ENCODE measurements at regions not wholly inside any gene's neighbourhood (a gene's known extent, or its start where the extent isn't known, plus 50 kb on each side); places are given as distances from the start of the nearest gene placed in this dataset.
A peak's percentile ranks its signal among the peaks of the same experiment; 100 is the strongest.
"Not testable (repeated sequence)": the region's sequence is repeated elsewhere in the genome, so short reads cannot be mapped to it uniquely, and the experiment has no call there.

DNA sequence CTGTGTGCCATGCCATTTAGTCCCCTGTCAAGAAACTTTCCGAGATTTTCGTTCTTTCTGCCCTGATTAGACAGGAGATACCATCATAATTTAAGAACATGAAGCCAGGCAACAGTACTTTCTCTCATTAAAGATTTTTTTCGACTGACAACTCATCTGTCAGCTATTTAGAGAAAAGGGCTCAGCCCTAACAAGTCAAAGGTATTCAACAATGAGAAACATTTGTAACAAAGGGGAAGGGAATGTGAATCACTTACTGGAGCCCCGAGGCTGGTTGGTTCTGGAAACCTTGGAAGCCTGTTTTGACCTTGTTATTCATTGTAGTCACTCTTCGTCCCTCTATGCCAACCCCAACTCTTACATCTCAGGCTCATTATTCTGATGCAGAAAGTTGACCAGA, 199.4 kb downstream of the SPP2 start:
- DNase-seq: no peak

DNA sequence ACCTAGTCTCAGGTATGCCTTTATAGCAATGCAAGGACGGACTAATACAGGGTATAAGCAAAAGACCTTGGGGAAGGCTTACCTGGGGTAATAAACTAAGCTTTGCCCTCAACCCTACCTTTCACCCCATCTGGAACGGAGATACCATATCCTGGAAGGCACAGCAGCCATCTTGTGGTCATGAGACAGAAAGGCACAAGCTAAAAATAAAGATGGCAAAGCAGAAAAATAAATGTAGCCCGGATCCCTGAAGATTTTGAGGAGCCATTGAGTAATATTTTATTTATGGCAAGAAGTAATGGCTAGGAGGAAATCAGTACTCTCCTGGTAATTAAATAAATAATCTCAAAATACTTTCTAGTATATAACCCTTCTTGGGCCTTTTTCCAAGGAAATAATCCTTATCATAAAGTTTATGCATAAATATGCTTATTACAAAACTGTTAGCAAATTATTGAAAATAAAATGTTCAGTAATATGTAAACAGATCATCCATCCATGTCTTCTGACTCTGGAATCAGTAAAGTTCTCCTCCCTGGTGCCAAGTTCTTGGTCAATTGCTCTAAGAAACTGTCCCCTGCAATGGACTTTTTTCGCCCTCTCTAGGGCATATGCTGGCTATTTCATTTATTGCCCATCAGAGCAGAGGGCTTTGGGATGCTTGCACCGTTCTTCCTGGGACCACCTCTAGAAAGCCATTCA, 198.7 kb downstream of the SPP2 start:
- no peak for DNase-seq

DNA sequence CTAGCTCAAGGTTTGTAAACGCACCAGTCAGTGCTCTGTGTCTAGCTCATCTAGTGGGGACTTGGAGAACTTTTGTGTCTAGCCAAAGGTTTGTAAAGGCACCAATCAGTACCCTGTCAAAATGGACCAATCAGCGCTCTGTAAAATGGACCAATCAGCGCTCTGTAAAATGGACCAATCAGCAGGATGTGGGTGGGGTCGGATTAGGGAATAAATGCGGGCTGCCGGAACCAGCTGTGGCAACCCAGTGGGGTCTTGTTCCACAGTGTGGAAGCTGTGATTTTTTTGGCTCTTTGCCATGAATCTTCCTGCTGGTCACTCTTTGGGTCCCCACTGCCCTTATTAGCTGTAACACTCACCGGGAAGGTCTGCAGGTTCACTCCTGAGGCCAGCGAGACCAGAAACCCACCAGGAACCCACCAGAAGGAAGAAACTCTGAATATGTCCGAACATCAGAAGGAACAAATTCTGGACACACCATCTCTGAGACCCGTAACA, 197.8 kb downstream of the SPP2 start:
- DNase-seq: not testable (repeated sequence)

DNA sequence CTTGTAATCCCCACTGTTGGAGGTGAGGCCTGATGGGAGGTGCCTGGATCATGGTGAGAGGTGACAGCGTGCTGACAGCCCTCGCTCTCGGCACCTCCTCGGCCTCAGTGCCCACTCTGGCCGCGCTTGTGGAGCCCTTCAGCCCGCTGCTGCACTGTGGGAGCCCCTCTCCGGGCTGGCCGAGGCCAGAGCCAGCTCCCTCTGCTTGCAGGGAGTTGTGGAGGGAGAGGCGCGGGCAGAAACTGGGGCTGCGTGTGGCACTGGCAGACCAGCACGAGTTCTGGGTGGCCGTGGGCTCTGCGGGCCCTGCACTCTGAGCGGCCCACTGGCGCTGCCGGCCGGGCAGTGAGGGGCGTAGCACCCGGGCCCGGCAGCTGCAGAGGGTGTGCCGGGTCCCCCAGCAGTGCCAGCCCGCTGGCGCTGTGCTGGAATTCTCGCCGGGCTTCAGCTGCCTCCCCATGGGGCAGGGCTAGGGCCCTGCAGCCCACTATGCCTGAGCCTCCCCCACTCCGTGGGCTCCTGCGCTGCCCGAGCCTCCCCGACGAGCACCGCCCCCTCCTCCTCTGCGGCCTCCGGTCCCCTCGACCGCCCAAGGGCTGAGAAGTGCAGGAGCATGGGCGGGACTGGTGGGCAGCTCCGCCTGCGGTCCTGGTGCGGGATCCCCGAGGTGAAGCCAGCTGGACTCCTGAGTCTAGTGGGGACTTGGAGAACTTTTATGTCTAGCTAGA, 197.1 kb downstream of the SPP2 start:
- DNase-seq: no peak

DNA sequence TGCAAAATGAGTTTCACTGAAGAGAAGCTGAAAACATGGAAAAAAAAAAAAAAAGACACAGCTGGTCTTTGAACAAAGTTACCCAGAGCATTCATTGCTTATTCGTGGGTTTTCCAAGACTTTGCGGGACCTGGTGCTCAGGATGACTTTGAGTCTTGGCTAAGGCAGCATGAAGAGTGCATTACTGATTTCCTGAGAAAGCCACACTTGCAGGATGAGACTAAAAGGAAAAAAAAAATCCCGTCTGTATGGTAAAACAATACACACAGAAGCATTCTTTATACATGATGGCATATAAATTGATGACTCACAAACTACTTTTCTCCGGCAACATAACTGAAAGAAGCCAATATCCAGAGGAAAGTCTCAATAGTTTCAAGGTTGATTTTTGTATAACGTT, 195.4 kb downstream of the SPP2 start:
- DNase-seq: no peak

DNA sequence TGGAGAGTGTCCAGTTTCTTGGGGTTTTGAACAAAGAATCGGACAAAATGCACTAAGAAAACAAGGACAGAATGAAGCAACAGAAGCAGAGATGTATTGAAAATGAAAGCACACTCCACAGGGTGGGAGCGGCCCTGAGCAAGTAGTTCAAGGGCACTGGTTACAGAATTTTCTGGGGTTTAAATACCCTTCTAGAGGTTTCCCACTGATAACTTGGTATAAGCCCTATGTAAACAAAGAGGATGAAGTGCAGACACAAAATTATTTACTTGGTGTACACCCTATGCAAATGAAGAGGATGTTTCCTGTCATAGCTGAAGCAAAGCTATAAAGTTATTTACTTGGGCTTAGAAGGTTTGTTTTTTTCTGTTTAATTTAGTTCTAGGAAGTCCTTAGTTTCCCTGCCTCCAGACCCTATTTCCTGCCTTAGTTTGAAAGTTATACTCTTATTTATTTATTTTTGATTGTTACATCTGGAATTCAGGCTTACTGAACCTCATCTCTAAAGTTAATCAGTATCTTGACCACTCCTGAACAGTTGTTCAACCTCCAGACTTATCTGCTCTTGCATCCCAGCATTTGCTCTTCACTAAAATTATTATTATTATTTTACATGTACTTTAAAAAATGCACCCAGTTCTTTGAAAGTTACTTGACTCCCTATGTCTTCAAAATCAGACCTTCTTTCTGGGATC, 193.5 kb downstream of the SPP2 start:
- DNase-seq: no peak

DNA sequence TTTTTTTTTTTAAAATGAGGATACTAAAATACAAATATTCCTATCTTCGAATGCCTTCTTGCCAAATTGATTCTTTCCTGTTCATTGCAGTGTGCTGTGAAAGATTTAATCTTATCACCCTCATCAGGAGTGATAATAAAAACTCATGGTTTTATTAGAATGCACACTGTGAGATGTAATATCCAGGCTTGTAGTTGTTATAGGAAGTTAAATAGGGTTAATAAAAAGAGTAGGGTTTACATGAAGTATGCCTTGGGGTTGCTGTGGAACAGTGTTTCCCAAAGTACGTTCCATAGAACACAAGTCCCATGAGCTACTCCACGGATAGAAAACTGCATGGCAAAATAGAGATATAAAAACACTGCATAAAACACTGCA, 191.9 kb downstream of the SPP2 start:
- no peak for DNase-seq

DNA sequence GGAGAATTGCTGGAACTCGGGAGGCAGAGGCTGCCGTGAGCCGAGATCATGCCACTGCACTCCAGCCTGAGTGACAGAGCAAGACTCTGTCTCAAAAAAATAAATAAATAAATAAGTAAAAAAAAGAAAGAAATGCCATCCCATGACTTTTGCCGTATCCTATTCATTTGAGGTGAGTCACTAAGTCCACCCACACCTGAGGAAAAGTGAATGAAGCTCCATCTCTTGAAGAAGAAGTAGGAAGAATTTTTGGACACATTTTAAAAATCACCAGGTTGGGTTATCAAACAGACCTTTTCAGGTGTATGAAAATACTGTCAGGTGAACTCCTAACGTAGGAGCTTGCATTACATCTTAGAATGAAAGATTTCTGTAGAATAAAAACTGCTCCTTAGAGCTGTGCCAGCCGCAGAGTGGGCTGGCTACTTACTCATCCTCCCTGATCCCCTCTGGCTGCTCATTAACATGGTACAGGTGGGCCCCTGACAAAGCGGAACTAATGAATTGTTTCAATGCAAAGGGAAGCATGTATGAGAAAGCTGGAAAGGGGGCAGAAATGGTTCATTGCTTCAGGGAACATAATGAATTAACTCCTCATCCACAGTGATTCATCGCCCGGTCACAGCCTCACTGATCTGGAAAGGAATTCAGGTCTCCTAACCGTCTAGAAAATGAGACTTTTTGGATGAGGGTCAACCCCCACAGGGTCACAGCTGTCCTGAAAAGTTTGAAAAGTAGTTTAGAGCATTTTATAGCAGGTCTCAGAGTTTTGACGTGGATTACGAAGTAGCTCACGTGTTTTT, 191.4 kb downstream of the SPP2 start:
- DNase-seq: no peak

DNA sequence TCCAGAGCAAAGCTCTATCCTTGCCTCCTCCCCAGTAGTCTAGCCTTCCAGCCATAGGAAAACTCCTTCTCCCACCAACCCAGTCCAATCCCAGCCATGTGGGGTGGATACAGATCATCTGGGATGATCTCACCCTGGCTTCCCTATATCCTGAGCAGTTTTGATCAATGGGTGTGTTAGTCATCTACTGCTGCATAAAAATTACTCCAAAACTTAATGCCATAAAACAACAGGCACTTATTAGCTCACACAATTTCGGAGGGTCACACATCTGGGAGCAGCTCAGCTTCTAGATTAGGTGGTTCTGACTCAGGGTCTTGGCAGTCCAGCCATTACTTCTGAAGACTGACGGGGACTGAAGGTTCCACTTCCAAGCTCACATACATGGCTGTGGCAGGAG, 190.4 kb downstream of the SPP2 start:
- no peak for DNase-seq

DNA sequence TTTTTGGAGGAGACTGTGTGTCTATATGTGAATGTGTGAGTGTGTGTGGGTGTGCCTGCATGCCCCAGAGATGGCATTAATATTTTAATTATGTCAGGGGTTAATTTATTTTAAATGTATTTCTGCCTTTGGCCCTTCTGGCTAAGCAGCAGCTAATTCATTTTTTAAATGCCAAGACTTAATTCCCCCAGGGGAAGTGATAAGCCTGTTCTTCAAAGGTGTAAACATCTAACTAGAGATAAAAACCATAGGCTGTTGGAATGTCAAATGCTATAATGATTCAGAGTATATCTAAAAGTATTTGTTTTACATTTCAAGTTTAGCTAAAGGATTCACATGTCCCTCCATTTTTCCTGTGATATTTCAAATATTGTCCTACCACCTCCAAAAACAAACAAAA, 184.7 kb downstream of the SPP2 start:
- no peak for DNase-seq

DNA sequence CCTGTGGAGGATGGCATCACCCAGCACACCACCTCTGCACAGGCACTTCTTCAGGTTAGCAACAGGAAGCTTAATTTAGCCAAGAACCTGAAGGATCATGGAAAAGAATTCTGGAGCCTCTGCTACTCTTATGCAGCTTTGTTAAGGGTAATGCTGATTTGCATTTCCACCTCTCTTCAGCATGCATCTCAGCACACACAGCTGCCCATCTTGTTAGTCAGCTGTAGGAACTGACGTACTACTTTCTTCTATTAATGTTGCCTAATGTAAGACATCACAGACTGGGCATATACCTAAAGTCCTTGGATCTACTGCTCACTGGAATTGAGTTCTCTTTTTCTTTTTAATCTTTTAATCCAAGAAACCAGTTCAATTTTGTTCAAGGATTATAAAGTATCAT, 181.0 kb downstream of the SPP2 start:
- no peak for DNase-seq

DNA sequence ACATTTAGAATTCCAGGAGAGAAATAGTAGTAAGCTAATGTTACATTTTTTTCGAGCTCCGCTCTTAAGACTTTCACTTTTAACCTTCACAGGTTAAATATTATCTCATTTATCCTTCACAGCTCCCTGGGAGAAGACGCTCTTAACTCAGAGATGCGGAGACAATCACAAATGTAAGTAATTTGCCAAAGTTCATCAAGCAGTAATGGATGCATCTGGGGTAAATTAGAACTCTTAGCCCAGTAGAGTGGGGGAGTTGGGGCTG, 168.5 kb downstream of the SPP2 start:
- no peak for DNase-seq

DNA sequence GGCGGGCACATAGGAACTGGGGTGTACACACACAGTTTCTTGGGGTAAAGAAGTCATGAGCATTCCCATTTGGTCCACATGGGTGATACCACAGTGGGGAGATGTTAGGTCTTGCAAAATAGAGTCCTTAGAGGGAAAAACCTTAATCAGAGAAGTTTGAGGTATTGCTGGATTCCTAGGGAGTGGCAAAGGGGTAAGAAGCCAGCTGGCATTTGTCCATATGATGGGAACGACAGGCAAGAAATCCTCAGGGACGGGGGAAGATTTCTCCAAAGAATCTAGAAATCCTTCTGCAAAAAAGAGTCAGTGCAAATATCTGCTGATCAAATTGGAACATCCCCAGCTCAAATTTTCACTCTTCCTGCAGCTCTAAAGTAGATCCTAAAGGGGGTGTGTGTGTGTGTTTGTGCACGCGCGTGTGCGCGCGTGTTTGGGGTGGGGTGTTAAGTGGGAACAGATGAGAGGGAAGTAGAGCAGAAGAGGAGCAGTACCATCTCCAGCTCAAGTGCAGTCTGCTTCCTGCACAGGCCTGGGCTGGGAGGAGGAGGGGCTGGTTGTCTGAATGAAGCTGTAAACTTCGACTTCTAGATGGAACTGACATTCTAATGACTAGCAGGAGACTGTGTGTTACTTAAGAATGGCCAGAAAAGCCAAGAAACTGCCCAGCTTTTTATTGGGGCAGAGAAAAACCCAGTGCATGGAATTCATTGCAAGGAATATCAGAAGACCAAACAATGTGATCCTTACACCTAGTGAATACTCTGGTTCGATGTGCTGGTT, 168.0 kb downstream of the SPP2 start:
- no peak for DNase-seq

DNA sequence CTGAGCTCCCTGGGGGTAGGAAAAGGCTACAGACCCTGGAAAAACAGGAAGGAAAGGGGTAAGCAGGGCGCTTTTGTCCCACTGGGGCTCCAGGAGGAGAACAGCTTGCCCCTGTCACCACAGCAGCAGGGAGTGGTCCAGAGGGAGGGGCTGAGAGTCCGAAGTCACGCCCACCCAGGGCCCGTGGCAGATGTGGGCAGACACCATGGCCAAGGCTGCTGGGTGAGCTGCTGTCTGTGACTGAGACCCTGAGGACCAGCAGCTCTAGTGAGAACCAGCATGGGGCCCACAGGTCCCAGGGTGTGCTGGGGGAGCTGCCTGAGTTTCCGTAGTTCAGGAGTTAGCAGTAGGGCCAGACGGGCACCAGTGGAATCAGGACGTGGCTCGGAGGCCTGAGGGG, 162.0 kb downstream of the SPP2 start:
- no peak for DNase-seq

DNA sequence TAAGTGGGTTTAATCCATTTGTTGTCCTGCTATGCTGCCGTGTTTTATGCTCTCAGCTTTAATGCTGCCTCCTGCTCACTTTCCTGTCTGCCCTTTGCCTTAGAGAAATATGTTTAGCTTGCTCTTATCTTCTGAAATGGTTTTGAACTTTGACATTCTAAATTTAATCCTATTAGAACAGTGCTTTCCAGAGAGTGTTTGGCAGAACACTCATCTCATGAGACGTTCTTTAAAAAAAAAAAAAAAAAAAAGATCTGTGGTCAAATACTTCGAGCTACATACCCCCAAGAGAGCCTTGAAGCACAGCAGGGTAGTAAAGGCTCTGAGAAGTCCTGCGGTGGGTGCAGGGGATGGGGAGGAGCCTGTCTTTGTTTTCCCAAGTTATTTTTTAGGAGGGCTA, 161.3 kb downstream of the SPP2 start:
- DNase-seq: no peak

DNA sequence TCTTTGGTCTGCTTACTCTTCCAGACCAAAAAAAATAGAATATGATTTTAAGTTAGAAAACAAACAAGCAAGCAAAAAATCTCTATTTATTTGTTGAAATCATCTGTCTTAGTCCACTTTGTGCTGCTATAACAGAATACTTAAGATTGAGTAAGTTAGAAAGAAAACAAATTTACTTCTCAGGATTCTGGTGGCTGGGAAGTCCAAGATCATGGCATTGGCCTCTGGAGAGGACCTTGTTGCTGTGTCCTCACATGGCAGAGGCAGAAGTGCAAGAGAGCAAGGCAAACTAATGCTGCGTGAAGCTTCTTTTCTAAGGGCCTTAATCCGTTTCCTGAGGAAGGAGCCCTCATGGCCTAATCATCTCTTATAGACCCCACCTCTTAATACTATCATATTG, 156.2 kb downstream of the SPP2 start:
- DNase-seq: no peak

DNA sequence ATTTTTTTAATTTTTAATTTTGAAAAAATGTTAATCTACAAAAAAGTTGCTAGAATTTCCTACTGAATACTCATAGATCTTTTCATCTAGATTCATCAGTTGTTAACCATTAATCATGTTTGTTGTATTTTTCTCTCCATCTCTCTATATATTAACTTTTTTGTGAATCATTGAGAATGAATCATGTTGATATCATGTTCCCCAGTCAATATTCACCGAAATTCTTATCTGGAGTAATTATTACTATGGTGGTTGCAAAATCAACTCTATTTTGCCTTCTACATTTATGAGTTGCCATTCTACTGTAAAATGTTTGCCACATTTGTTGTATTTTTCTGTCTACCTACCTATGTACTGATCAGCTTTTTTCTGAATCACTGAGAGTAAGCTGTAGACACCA, 154.0 kb downstream of the SPP2 start:
- DNase-seq: no peak

DNA sequence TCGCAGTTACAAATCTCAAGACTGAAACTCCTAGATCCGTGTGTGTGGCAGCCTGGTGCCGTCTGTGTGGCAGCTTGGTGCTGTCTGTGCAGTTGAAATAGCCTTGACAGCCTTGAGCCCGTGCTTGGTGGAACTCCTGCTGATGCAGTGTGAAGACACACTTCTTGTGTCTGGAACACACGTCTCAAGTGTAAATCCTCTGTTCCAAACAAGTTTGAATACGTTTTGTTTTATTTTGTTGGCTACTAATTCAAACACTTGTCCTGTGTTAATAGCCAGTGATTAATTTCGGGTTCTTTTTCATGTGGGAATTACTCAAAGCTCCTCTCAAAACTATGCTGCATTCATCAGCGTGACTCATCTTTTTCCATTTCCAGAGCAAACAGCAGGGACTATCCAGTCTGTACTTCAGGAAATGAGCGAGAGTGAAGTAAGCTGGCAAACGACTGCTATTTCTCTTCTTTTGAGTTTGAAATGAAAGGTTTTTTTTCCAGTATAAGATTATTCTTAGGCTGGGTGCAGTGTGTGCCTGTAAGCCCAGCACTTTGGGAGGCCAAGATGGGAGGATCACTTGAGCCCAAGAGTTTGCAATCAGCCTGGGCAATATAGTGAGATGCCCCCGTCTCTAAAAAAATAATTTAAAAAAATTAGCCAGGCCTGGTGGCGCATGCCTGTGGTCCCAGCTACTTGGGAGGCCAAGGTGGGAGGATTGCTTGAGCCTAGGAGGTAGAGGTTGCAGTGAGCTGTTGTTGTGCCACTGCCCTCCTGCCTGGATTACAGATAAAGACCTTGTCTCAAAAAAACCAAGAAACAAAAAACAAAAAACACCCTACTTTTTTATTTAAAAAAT, 152.9 kb downstream of the SPP2 start:
- peak in 5 of 56 donors; percentile 7 to 43 (median 14) for DNase-seq

DNA sequence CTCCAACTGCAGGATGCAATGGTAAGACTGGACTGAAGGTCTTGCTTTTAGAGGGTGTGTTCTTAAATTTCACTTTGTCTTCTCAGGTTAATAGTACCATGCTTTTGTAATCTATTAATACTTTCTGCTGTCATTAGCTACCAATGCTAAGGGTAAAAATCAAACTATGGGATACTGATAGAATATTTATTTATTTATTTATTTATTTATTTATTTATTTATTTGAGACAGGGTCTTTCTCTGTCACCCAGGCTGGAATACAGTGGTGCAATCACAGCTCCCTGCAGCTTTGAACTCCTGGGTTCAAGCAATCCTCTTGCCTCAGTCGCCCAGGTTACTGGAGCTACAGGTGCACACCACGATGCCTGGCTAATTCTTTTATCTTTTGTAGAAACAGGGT, 152.1 kb downstream of the SPP2 start:
- no peak for DNase-seq

DNA sequence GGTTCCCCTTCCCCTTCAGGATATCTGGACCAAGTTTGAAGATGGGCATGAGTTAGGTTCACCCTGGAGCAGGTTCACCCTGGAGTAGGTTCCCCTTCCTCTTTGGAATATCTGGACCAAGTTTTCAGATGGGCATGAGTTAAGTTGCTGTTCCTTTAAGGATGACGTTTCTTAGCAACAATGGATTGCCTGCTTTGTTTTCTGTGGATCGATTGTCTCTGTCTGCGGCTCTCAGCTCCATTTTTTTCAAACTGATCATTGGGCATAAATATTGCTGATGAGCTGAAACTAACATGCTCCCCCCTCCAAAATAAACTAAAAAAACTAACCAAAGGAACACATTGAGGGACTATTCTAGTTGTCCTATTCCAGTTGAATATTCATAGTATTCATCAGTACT, 149.5 kb downstream of the SPP2 start:
- DNase-seq: no peak

All from amygdala (tissue), 56 donors.